Activated T-cell treated with anti-CD3 and anti-CD28 coated beads, Interleukin-2, amount 50 U/mL, for 24 hours (primary cell): ENCODE measurements at regions not wholly inside any gene's neighbourhood (a gene's known extent, or its start where the extent isn't known, plus 50 kb on each side); places are given as distances from the start of the nearest gene placed in this dataset.

Experiments
- DNase-seq: peaks from one replicate; pipeline ENCODE4 v3.0.0-alpha.2; 2020
- H3K27ac Mint-ChIP-seq: 2 replicates; pipeline ENCODE4 v1.8.0; 2020; ENCODE audit warnings: mild to moderate bottlenecking, mixed read lengths
- H3K27me3 Mint-ChIP-seq: 2 replicates; pipeline ENCODE4 v1.8.0; 2020; ENCODE audit warnings: mixed read lengths
- H3K36me3 Mint-ChIP-seq: 2 replicates; pipeline ENCODE4 v1.8.0; 2020; ENCODE audit warnings: low read depth, mixed read lengths
- H3K4me1 Mint-ChIP-seq: 2 replicates; pipeline ENCODE4 v1.8.0; 2020; ENCODE audit warnings: low read depth, mixed read lengths
- H3K4me3 Mint-ChIP-seq: 2 replicates; pipeline ENCODE4 v1.8.0; 2020; ENCODE audit warnings: mild to moderate bottlenecking, moderate library complexity, mixed read lengths
- H3K9me3 Mint-ChIP-seq: 2 replicates; pipeline ENCODE4 v1.8.0; 2020; ENCODE audit warnings: mixed read lengths

DNA sequence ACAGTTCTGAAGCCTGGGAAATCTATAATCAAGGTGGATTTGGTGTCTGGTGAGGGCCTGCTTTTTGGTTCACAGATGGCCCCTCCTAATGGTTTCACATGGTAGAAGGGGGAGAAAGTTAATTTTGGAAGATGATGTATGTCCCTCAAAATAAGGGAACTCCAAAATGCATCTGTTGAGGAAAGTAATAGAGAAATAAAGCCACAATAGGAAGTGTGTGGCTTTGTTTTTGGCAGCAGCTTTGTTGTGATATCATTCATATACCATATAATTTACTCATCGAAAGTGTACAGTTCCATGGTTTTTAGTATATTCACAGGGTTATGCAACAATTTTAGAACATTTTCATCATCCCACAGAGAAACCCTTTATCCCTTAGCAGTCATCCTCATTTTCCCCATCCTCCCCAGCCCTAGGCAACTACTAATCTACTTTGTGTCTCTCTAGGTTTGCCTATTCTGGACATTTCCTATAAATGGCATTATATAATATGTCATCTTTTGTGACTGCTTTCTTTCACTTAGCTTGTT lies 274.0 kb upstream of the FAM98A start:
- H3K9me3 Mint-ChIP-seq = peaks cover 22% of the 10 kb centered on the region
- DNase-seq = no peak
- H3K27me3 Mint-ChIP-seq = no peaks in the 10 kb centered on the region
- H3K4me1 Mint-ChIP-seq = no peaks in the 10 kb centered on the region
- H3K4me3 Mint-ChIP-seq = no peak overlapping the region
- no peak overlapping the region for H3K27ac Mint-ChIP-seq
- no peaks in the 10 kb centered on the region for H3K36me3 Mint-ChIP-seq

- Mint-ChIP-seq H3K27me3 (no peaks in the 10 kb centered on the region), H3K9me3 (peaks cover 2% of the 10 kb centered on the region), H3K27ac (no peak overlapping the region), H3K4me1 (peaks cover 10% of the 10 kb centered on the region), H3K4me3 (no peak overlapping the region), H3K36me3 (no peaks in the 10 kb centered on the region)
- DNase-seq = no peak
Observed at GRCh38 chr2:33859811-33860461, 260.8 kb upstream of the FAM98A start.

DNA sequence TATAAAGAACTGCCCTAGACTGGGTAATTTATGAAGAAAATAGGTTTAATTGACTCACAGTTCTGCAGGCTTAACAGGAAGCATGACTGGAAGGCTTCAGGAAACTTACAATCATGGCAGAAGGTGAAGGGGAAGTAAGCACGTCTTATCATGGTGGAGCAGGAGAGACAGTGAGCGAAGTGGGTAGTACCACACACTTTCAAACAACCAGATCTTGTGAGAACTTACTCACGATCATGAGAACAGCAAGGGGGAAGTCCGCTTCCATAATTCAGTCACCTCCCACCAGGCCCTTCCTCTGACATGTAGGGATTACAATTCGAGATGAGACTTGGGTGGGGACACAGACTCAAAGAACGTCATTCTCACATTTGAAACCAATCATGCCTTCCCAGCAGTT lies 260.1 kb upstream of the FAM98A start:
- no peaks in the 10 kb centered on the region for H3K36me3 Mint-ChIP-seq
- no peak overlapping the region for H3K27ac Mint-ChIP-seq
- no peak overlapping the region for H3K4me3 Mint-ChIP-seq
- H3K27me3 Mint-ChIP-seq = no peaks in the 10 kb centered on the region
- DNase-seq = no peak
- H3K4me1 Mint-ChIP-seq = peaks cover 10% of the 10 kb centered on the region
- H3K9me3 Mint-ChIP-seq = peaks cover 6% of the 10 kb centered on the region

DNA sequence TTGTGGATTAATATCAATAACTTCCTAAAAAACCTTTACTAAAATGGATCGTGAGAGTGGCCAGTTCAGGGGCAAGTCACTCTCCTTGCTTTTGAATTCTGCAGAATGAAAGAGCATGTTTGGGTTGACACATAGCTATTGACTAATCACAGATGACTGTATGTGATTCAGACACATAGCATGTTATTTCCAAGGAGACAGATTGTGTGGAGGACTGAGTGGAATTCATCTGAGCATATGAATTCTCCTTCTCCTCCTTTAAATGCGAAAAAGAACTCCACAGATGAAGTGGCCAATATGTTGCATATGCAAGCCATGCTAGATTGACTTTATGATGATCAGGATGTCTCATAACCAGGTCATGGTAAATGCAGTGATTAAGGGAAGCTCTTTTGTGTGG lies 249.4 kb upstream of the FAM98A start:
- DNase-seq = no peak
- H3K27ac Mint-ChIP-seq = no peak overlapping the region
- peaks cover 21% of the 10 kb centered on the region for H3K9me3 Mint-ChIP-seq
- H3K4me1 Mint-ChIP-seq = no peaks in the 10 kb centered on the region
- no peaks in the 10 kb centered on the region for H3K27me3 Mint-ChIP-seq
- H3K4me3 Mint-ChIP-seq = no peak overlapping the region
- H3K36me3 Mint-ChIP-seq = no peaks in the 10 kb centered on the region

GRCh38 chr2:33839791-33840190 lies 240.7 kb upstream of the FAM98A start:
- no peaks in the 10 kb centered on the region for H3K9me3 Mint-ChIP-seq
- no peaks in the 10 kb centered on the region for H3K36me3 Mint-ChIP-seq
- H3K4me1 Mint-ChIP-seq = no peaks in the 10 kb centered on the region
- no peak for DNase-seq
- no peak overlapping the region for H3K27ac Mint-ChIP-seq
- no peak overlapping the region for H3K4me3 Mint-ChIP-seq
- H3K27me3 Mint-ChIP-seq = no peaks in the 10 kb centered on the region

GRCh38 chr2:33836628-33837027 lies 237.5 kb upstream of the FAM98A start:
- H3K27ac Mint-ChIP-seq = no peak overlapping the region
- no peaks in the 10 kb centered on the region for H3K9me3 Mint-ChIP-seq
- H3K36me3 Mint-ChIP-seq = no peaks in the 10 kb centered on the region
- DNase-seq = no peak
- no peak overlapping the region for H3K4me3 Mint-ChIP-seq
- no peaks in the 10 kb centered on the region for H3K27me3 Mint-ChIP-seq
- no peaks in the 10 kb centered on the region for H3K4me1 Mint-ChIP-seq

DNA sequence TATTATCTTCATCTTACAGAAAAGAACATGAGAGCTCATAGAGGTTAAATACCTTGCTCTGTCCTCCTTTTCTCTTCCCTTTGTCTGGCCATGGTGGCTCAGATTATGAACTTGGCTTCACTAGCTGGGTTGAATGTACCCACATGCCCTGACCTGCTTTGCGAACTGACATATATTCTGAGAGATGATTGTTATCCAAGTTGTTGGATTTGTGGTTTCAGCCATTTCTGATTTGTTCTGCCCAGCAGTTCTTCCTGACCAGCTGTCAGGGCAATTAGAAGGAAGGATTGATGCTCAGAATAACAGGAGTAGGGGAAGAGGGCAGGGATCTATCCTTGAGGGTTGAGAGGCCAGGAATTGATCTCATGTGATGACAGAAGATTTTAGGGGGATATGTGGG lies 236.8 kb upstream of the FAM98A start:
- no peak for DNase-seq
- no peaks in the 10 kb centered on the region for H3K36me3 Mint-ChIP-seq
- H3K4me3 Mint-ChIP-seq = no peak overlapping the region
- no peaks in the 10 kb centered on the region for H3K4me1 Mint-ChIP-seq
- H3K27ac Mint-ChIP-seq = no peak overlapping the region
- no peaks in the 10 kb centered on the region for H3K9me3 Mint-ChIP-seq
- H3K27me3 Mint-ChIP-seq = no peaks in the 10 kb centered on the region

DNA sequence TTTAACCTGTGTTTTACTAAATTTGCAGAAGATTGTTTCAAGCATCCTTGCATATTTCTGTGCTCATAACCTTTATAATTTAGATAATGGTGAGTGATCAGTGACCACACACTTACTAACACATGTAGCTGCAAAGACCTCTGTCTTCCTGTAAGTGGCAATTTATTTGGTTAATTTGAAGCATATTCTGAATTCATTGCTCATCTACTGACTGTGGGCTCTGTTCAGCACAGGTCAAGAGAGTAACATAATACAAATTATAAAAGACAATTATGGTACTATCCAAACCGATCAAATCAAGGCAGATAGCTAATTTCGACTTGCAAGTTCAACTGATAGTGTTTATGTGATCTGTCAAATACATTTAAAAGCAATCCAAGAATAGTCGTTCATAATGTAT lies 223.9 kb upstream of the FAM98A start:
- H3K27ac Mint-ChIP-seq = no peak overlapping the region
- H3K4me1 Mint-ChIP-seq = no peaks in the 10 kb centered on the region
- H3K9me3 Mint-ChIP-seq = no peaks in the 10 kb centered on the region
- no peak for DNase-seq
- H3K27me3 Mint-ChIP-seq = no peaks in the 10 kb centered on the region
- no peak overlapping the region for H3K4me3 Mint-ChIP-seq
- no peaks in the 10 kb centered on the region for H3K36me3 Mint-ChIP-seq

- Mint-ChIP-seq H3K4me1 (no peaks in the 10 kb centered on the region), H3K9me3 (no peaks in the 10 kb centered on the region), H3K4me3 (no peak overlapping the region), H3K36me3 (no peaks in the 10 kb centered on the region), H3K27ac (no peak overlapping the region), H3K27me3 (no peaks in the 10 kb centered on the region)
- no peak for DNase-seq
Observed at GRCh38 chr2:33812707-33813106, 213.6 kb upstream of the FAM98A start.

GRCh38 chr2:33810046-33810835 lies 211.1 kb upstream of the FAM98A start:
- Mint-ChIP-seq H3K27ac (no peak overlapping the region), H3K27me3 (no peaks in the 10 kb centered on the region), H3K4me3 (no peak overlapping the region), H3K36me3 (no peaks in the 10 kb centered on the region), H3K9me3 (no peaks in the 10 kb centered on the region), H3K4me1 (no peaks in the 10 kb centered on the region)
- no peak for DNase-seq

DNA sequence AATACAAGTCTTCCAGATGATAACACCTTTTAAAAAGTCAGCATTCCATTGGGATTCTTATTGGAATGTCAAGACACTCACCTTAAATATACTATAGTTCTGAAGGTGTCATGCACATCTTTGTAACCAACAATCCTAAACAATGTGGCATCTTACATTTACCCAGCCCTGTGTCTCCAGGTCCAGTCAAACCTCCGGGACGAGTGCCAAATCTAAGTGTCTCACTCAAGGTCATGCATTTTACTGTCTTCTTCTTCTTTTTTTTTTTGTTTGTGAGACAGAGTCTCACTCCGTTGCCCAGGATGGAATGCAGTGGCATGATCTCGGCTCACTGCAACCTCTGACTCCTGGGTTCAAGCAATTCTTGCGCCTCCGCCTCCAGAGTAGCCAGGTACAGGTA lies 206.9 kb upstream of the FAM98A start:
- Mint-ChIP-seq H3K27ac (no peak overlapping the region), H3K36me3 (no peaks in the 10 kb centered on the region), H3K4me1 (no peaks in the 10 kb centered on the region), H3K27me3 (no peaks in the 10 kb centered on the region), H3K4me3 (no peak overlapping the region), H3K9me3 (no peaks in the 10 kb centered on the region)
- DNase-seq = no peak

GRCh38 chr2:33804155-33804554 lies 205.1 kb upstream of the FAM98A start:
- Mint-ChIP-seq H3K4me3 (no peak overlapping the region), H3K4me1 (no peaks in the 10 kb centered on the region), H3K36me3 (no peaks in the 10 kb centered on the region), H3K9me3 (no peaks in the 10 kb centered on the region), H3K27me3 (no peaks in the 10 kb centered on the region), H3K27ac (no peak overlapping the region)
- no peak for DNase-seq

DNA sequence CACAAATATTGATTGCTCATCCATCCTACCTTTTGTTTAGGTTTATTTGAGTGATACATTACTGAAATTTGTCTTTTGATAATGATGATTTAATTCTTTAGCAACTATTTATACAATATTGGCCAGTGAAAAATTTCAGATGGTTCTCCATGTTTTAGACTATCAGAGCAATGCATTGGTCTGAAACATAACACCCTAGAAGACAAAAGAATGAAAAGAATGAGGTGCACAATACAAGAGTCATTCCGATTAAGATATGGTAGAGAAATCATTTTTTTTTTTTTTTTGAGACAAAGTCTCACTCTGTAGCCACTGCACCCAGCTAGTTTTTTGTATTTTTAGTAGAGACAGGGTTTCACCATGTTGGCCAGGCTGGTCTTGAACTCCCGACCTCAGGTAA lies 197.4 kb upstream of the FAM98A start:
- Mint-ChIP-seq H3K4me3 (no peak overlapping the region), H3K9me3 (no peaks in the 10 kb centered on the region), H3K27me3 (no peaks in the 10 kb centered on the region), H3K36me3 (no peaks in the 10 kb centered on the region), H3K4me1 (no peaks in the 10 kb centered on the region), H3K27ac (no peak overlapping the region)
- no peak for DNase-seq

DNA sequence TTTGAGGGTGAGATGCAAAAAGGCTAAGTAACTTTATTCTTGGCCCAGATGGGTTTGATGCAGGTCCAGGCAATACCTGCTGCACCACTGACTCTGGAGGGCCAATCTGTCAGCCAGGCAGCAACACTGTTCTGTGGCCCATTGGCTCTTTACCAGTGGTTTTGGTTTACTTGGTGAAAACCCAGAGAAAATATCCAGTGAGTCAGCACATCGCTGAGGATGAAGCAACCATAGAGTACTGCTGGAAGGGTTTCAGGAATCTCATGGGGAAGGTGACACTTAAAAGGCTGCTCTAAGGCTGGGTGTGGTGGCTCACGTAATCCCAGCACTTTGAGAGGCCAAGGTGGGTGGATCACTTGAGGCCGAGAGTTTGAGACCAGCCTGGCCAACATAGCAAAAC lies 192.5 kb upstream of the FAM98A start:
- H3K9me3 Mint-ChIP-seq = no peaks in the 10 kb centered on the region
- no peaks in the 10 kb centered on the region for H3K27me3 Mint-ChIP-seq
- H3K36me3 Mint-ChIP-seq = no peaks in the 10 kb centered on the region
- H3K27ac Mint-ChIP-seq = no peak overlapping the region
- DNase-seq = no peak
- H3K4me1 Mint-ChIP-seq = no peaks in the 10 kb centered on the region
- no peak overlapping the region for H3K4me3 Mint-ChIP-seq

DNA sequence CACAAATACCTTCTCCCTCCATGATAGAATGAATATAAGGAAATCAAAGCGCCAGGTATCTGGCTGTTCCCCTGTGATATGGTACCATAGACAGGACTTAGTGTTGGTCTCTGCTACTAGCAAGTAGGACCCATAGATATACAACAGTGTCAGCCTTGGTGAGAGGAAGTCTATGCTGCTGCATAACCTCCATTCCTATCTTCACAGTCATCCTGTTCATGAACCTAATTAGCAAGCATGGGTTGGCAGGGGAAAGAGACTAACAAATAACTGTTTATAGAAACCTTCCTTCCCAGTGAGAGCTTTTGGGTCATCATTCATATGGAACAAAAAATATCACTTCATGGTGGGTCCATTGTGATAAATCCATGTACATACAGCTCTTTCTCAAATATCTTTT lies 188.9 kb upstream of the FAM98A start:
- no peaks in the 10 kb centered on the region for H3K27me3 Mint-ChIP-seq
- no peaks in the 10 kb centered on the region for H3K4me1 Mint-ChIP-seq
- no peaks in the 10 kb centered on the region for H3K36me3 Mint-ChIP-seq
- no peaks in the 10 kb centered on the region for H3K9me3 Mint-ChIP-seq
- DNase-seq = no peak
- H3K27ac Mint-ChIP-seq = no peak overlapping the region
- H3K4me3 Mint-ChIP-seq = no peak overlapping the region
